ENCODE measurements at regions not wholly inside any gene's neighbourhood (a gene's known extent, or its start where the extent isn't known, plus 50 kb on each side); places are given as distances from the start of the nearest gene placed in this dataset.

DNA sequence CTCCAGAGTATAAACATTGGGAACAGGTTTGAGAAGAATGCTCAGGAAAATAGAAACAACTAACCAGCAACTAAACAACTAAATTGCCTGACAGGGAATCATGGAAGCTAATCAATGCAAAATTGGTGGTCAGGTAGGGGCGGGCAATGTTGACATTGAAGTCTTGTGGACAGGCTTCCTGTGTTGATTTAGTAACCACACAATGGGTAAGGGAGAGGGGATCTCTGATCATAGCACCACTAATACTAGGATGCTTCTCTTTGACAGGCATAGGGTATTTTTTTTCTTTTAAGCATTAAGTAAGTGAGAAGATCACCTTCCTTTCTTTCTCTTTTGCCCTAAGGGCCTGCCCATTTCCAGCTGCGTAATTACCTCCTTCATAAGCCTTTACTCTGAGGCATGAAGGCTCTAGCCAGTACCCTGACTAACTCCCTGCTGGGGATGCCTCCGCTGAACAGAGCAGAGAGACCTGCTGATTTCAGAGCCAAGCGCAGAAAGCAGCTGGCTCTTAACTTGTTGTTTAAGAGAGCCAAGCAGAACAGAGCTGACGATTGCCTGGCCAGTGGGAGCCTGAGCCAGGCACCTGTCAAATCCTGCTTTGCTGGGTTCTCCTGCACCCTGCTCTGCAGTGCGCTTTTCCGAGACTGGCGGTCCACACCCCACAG, 118.7 kb downstream of the BMP2 start:
- Mint-ChIP-seq H3K4me1 (no peaks in the 10 kb centered on the region), H3K9me3 (ENCODE audit: insufficient read depth) (no peaks in the 10 kb centered on the region), H3K4me3 (no peak overlapping the region), H3K27ac (no peak overlapping the region), H3K27me3 (no peaks in the 10 kb centered on the region)
- POLR2A ChIA-PET = no interaction called here
- intact Hi-C loops (cut with micrococcal nuclease) = no loop called here
- Histone ChIP-seq H3K79me2 (ENCODE audit: control insufficient read depth, insufficient read depth, low read length) (no peaks in the 10 kb centered on the region), H3K27ac (ENCODE audit: low read length in 2 of 2) (no peak overlapping the region), H3K4me3 (ENCODE audit: control extremely low read depth in 1 of 5, extremely low read depth in 1 of 5, insufficient read depth in 1 of 5, low read depth in 2 of 5, low read length in 4 of 5) (no peak overlapping the region), H3K9me3 (ENCODE audit: control extremely low read depth in 1 of 3, control insufficient read depth in 2 of 3, insufficient read depth in 1 of 3, low read length in 2 of 3) (peaks cover 0 to 3% (median 0%) of the 10 kb centered on the region in 3 donors), H3K27me3 (replicated peaks in 1 of 4; ENCODE audit: control extremely low read depth in 1 of 4, control insufficient read depth in 3 of 4, insufficient read depth in 4 of 4, low read length in 3 of 4) (no peaks in the 10 kb centered on the region), H3K4me2 (replicated peaks; ENCODE audit: low read depth, low read length, poor library complexity, severe bottlenecking) (no peak overlapping the region), H4K20me1 (ENCODE audit: control insufficient read depth, insufficient read depth, low read length, poor library complexity, severe bottlenecking) (no peaks in the 10 kb centered on the region), H3K9ac (ENCODE audit: low read length) (no peak overlapping the region), H3K36me3 (replicated peaks in 1 of 2; ENCODE audit: control extremely low read depth in 1 of 2, control insufficient read depth in 1 of 2, extremely low read depth in 1 of 2, insufficient read depth in 2 of 2, low read length in 1 of 2) (no peaks in the 10 kb centered on the region), H3K4me1 (ENCODE audit: control insufficient read depth in 2 of 2, insufficient read depth in 2 of 2, low read length in 2 of 2) (no peaks in the 10 kb centered on the region), H2AFZ (ENCODE audit: insufficient read depth, low read depth, low read length, poor library complexity, severe bottlenecking) (no peak overlapping the region)
- no peak for ATAC-seq (ENCODE audit: low read depth)
- no peak for DNase-seq
- TF ChIP-seq, protein P1, sequence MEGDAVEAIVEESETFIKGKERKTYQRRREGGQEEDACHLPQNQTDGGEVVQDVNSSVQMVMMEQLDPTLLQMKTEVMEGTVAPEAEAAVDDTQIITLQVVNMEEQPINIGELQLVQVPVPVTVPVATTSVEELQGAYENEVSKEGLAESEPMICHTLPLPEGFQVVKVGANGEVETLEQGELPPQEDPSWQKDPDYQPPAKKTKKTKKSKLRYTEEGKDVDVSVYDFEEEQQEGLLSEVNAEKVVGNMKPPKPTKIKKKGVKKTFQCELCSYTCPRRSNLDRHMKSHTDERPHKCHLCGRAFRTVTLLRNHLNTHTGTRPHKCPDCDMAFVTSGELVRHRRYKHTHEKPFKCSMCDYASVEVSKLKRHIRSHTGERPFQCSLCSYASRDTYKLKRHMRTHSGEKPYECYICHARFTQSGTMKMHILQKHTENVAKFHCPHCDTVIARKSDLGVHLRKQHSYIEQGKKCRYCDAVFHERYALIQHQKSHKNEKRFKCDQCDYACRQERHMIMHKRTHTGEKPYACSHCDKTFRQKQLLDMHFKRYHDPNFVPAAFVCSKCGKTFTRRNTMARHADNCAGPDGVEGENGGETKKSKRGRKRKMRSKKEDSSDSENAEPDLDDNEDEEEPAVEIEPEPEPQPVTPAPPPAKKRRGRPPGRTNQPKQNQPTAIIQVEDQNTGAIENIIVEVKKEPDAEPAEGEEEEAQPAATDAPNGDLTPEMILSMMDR (IDR thresholded peaks at IDR 0.05) = no peak
- TF ChIP-seq EZH2 (IDR thresholded peaks at IDR 0.05; ENCODE audit: borderline replicate concordance, insufficient read depth, low read depth, low read length, poor library complexity, severe bottlenecking) = no peak
- CTCF ChIA-PET = no interaction called here
- WGBS (ENCODE audit: insufficient coverage) = 96% methylated on average over 5 of the region's 8 CpGs

DNA sequence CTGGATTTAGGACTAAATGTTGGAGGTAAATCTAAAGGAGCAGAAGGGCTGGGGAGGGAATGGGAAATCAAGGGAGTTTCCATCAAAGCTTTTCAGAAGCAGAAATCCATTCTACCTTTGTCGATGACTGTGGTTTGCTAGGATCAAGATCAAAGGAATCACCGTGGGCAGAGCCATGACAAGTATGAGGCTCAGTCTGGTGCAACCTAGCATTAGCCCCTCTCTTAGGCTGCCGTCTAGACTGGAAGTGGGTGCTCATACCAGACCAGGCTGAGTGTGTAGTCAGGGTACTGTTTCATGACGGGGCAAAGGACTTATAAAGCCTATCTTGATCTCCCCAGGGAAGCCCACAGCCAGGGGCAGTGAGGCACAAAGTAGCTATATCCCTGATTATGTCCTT, 120.5 kb downstream of the BMP2 start:
- Mint-ChIP-seq H3K4me3 (no peak overlapping the region), H3K27me3 (no peaks in the 10 kb centered on the region), H3K9me3 (ENCODE audit: insufficient read depth) (no peaks in the 10 kb centered on the region), H3K27ac (no peak overlapping the region), H3K4me1 (no peaks in the 10 kb centered on the region)
- Histone ChIP-seq H3K79me2 (ENCODE audit: control insufficient read depth, insufficient read depth, low read length) (no peaks in the 10 kb centered on the region), H3K36me3 (replicated peaks in 1 of 2; ENCODE audit: control extremely low read depth in 1 of 2, control insufficient read depth in 1 of 2, extremely low read depth in 1 of 2, insufficient read depth in 2 of 2, low read length in 1 of 2) (no peaks in the 10 kb centered on the region), H3K9ac (ENCODE audit: low read length) (no peak overlapping the region), H3K4me1 (ENCODE audit: control insufficient read depth in 2 of 2, insufficient read depth in 2 of 2, low read length in 2 of 2) (no peaks in the 10 kb centered on the region), H3K27me3 (replicated peaks in 1 of 4; ENCODE audit: control extremely low read depth in 1 of 4, control insufficient read depth in 3 of 4, insufficient read depth in 4 of 4, low read length in 3 of 4) (no peaks in the 10 kb centered on the region), H3K9me3 (ENCODE audit: control extremely low read depth in 1 of 3, control insufficient read depth in 2 of 3, insufficient read depth in 1 of 3, low read length in 2 of 3) (peaks cover 0 to 3% (median 0%) of the 10 kb centered on the region in 3 donors), H3K4me3 (ENCODE audit: control extremely low read depth in 1 of 5, extremely low read depth in 1 of 5, insufficient read depth in 1 of 5, low read depth in 2 of 5, low read length in 4 of 5) (no peak overlapping the region), H2AFZ (ENCODE audit: insufficient read depth, low read depth, low read length, poor library complexity, severe bottlenecking) (no peak overlapping the region), H3K27ac (ENCODE audit: low read length in 2 of 2) (no peak overlapping the region), H3K4me2 (replicated peaks; ENCODE audit: low read depth, low read length, poor library complexity, severe bottlenecking) (no peak overlapping the region), H4K20me1 (ENCODE audit: control insufficient read depth, insufficient read depth, low read length, poor library complexity, severe bottlenecking) (no peaks in the 10 kb centered on the region)
- CTCF ChIA-PET = no interaction called here
- POLR2A ChIA-PET = no interaction called here
- ATAC-seq (ENCODE audit: low read depth) (no peak), DNase-seq (no peak)
- 90% methylated on average over 3 of the region's 4 CpGs for WGBS (ENCODE audit: insufficient coverage)
- intact Hi-C loops (cut with micrococcal nuclease) = no loop called here
- TF ChIP-seq, protein P1 (IDR thresholded peaks at IDR 0.05) = no peak
- no peak for TF ChIP-seq EZH2 (IDR thresholded peaks at IDR 0.05; ENCODE audit: borderline replicate concordance, insufficient read depth, low read depth, low read length, poor library complexity, severe bottlenecking)

All from B cell (primary cell).